GM21529 (cell line): ENCODE measurements at regions not wholly inside any gene's neighbourhood (a gene's known extent, or its start where the extent isn't known, plus 50 kb on each side); places are given as distances from the start of the nearest gene placed in this dataset.
"Not testable (repeated sequence)": the region's sequence is repeated elsewhere in the genome, so short reads cannot be mapped to it uniquely, and the experiment has no call there.

Source experiments
- ATAC-seq: cut with Tn5 transposase; IDR thresholded peaks from one replicate; pipeline ENCODE4 v1.9.1; 2021; ENCODE audit not compliant: unreplicated experiment

DNA sequence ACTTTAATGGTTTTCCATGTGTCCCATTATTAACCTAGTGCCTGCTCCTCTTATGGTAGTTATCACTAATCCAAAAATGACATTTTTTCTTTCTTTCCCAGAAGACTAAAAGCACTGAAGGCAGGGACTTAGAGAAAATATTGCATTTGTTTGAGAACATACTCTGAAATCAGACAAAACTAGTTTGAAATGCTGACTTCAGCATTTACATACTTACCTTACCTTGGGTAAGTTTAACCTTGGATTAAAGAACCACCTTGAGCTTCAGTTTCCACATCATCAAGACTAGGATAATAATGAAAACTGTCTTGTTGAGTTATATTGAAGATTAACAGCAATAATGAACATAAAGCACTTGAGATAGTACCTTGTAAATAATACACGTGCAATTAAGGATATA lies 413.0 kb downstream of the SOX2 start:
- no peak for ATAC-seq

DNA sequence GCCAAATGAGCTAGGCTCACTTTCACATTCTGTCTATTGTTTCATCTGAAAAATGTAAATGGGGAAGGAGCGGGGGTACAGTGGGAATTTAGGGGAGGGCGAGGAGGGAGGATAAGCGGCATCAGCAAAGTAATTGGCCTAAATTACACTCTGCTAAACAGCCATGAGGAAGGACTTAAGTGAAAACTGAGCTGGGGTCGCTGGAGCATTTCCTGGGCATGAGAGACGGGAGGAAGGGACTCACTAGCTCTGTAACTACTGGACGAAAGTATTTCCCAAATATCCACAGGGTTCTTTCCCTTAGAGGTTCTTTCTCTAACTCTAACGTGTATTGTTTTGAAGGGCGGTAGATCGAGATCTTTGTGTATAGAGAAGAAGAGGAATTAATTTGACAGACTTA lies 418.0 kb downstream of the SOX2 start:
- ATAC-seq, result no peak

DNA sequence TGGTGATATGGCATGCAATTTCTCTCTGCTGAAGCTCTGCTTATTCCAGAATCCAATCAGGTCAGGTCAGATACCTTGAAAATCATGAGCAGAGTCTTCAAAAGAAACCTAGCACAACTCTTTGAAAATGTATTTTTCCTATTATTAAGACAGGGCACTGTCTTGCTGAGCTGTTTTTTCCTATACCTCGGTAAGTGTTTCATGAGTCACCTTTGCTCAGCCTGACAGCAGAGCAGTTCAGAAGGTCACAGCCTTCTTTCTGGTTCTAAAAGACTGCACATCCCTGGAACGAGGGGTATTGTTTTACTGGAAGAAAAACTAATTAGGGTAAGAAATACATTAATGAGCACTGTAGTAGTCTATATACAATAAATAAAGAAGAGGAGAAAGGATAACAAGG lies 422.0 kb downstream of the SOX2 start:
- ATAC-seq, result no peak

DNA sequence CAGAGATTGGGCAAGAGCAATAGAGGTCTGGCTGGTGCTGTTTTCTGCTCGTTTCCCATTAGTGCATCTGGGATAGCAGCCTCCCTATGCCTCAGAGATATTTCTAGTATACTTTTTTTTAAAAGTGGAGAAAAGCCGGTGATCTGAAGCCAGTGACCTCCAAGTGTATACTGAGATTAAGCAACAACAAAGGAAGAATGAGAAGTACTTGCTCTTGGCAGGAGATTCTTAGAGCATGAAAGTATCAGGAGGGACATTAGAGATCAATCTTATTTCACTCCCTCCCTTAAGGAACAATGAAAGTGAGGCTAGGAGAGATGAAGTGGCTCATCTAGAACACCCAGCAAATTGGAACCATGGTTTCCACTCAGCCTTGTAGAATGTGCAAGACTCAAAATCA lies 423.3 kb downstream of the SOX2 start:
- ATAC-seq, result no peak

DNA sequence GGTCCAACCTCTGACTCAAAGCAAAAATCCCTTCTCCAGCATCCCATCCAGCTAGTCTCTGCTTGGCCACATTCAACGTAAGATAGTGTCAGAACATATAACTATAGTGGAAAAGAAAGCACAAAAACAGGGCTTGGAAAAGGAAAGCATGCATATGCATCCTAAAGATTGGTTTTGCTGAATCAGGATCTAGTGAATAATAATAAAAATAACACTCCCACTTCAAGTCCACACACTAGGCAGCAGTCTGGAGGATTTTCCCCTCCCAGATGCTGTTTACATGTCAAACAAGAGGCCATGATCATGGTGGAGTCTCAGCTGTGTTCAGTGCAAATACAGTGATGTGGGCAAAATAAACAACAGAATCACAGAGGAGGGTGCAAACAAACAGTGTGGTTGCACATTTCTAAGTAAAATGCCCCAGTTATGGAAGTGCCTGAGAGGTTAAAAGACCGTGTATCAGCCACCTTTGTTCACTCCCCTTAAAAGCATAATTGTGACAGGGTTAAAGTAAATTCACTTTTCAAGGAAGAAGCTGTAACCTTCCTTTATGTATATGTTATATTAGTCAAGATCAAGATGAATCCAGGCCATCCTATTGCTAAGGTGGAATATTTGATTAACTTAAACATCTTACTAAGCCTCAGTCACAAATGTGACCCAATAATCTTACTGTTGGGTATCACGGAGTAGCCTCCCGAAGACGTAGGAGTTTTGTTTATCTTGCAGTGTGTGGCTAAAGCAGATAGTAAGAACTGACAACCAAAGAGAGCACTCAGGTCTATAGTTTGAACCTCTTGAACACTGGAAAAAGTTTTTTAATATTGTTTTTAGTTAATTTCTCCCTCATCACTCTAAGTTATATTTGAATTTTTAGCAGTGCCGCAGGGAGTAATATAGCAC lies 424.5 kb downstream of the SOX2 start:
- ATAC-seq, result no peak

DNA sequence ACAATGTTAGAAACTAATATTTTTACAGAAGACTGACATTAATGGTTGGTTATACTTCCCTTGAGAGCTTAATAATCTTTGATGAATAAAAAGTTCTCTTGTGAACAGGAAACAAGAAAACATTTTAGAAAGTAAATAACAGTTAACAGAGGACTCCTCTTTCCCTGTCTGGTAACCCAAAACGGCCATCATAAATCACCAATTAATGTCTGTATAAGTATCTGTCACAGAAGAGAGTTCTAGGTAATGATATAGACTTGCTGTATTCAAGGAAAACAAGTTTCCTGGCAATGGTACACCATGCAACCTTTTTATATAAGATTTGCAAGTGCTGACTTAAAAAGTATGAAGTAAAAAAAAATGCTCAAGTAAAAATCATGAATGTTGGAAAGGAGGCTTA lies 426.7 kb downstream of the SOX2 start:
- ATAC-seq, result no peak

- no peak for ATAC-seq
These were observed 428.1 kb downstream of the SOX2 start for GRCh38 chr3:182139627-182140357.

GRCh38 chr3:182142928-182143327 lies 431.2 kb downstream of the SOX2 start:
- no peak for ATAC-seq

- ATAC-seq, result no peak
These were observed 432.2 kb downstream of the SOX2 start for GRCh38 chr3:182143903-182144302.

- ATAC-seq, result no peak
These were observed 436.6 kb downstream of the SOX2 start for GRCh38 chr3:182148360-182148759.

DNA sequence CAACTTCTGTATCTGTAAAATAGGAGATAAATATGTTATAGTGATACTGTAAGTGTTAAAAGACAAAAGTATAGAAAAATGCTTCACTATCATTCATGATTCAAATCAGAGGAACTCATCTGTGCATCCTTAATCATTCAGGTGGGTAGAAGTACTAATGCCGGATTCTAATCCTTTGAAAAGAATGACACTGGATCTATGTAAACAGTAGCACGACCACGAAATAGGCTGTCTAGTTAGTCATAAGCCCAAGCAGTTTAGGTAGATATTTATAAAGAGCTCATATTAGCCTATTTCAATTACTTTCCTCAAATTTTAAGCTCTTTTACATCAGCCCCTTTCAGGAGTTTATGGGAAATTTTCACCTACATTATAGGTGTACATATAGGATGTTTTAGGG lies 437.9 kb downstream of the SOX2 start:
- ATAC-seq, result no peak

GRCh38 chr3:182156326-182156725 lies 444.6 kb downstream of the SOX2 start:
- not testable (repeated sequence) for ATAC-seq

DNA sequence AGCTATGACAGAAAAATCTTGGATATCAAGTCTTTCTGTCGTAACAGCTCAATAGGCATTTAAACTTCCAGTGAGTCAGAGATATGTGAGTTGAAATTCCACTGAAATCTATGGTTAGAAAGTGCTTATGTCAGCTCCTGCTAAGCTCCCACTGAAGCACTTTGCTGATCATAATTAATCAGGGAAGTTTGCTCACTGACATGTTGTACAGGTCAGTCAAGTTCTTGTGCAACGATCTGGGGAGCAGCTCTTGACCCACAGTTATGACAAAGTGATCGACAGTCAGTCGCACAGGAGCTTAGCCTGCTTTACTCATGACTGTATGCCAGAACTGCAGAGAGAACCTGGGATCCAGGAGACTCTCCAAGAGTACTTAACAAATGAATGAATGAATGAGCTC lies 453.5 kb downstream of the SOX2 start:
- no peak for ATAC-seq

DNA sequence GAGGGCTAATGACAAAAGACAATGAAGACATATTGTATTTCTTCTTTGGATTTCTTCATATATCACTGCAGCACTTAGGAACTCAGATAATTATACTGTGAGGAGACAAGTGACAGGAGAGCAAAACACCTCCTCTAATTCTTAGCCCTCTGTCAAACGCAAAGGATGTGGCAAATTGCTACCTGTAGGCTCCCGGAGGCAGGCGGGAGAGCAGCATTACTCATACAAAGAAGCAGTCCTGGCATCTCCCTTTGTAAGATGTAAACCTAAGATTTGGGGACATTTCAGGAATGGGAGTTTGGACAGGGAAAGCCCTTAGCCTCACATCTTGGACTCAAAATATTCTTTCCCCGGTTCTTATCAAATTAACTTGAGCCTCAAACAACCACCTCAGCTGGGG lies 460.8 kb downstream of the SOX2 start:
- no peak for ATAC-seq

- ATAC-seq, result no peak
These were observed 466.9 kb downstream of the SOX2 start for GRCh38 chr3:182178488-182179200.

DNA sequence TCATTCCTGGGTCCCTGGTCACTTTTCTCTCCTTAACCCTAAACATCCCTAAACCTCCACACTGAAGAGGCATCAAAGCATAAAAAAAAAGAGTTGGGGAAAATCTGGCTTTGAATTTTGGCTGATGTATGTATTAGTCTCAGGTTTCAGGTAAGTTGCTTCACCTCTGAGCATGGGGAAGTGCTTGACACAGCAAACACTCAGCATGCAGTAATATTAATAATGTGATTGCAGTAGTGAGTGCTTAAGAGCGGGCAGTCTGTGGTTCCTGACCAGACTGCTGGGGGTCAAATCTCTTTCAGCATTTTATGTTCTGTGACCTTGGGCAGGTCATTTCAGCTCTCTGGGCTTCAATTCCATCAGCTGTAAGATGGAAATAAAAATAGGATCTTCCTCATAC lies 467.9 kb downstream of the SOX2 start:
- no peak for ATAC-seq

DNA sequence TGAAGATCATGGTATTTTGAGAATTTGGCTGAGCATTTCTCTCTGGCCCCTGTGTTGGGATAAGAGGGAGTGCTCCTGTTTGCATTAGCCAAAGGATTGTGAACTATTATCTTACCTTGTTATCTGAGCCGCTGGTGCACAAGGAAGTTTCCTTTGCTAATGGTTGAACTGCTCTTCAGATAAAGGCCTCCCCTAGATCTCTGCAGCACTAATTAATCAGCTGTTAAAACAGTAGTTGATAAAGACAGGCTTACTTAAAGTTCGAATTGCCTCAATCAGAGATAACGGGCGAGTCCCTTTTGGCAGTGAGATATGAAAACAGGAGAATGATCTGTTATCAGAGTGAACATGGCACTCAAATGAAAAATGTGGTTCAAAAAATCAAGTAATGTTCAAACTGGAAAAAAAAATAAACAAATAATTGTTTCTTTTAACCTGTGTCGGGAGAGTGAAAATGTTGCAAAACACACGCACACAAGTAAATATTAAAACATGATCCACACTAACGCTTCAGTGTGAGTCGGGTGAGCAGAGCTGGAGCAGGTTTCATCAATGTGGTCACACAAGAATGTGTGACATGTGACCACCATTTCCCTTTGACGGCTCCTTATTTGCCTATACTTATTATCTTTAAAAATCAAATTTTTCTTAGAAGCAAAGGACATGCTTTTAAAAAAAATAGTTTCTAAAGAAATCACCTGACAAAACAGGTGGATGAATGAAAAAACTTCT lies 469.1 kb downstream of the SOX2 start:
- no peak for ATAC-seq

GRCh38 chr3:182182531-182182968 lies 470.8 kb downstream of the SOX2 start:
- peak; percentile 63 for ATAC-seq

DNA sequence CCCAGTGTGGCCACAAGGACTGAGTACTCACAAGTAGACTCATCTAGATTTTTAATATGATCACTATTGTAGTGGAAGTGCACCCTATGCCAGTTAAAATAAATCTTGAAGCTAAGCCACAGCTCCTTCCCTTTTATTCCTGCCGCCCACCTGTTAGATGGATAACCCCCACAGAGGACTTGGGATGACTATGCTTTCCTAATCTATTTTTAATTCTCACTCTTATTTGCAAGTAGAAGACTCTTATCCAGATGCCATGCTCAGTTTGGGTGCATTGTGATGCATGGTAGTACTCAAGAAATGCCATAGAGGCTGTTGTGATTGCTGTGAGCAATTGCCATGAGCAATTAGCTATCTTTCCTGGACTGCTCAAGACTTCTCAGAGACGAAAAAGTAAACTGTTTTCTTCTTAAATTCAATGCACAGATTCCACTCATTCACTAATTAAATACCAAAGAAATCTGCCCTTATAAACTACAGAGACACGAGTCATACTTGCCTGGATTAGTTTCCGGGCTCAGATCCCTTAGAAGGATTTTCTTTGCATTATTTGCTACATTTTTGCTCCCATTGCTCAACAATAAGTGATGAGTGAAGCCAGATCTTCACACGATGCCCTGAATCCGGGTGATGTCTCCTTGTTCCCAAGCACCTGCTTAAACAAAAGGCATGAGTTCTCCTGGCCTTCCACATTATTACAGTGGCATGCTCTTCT lies 472.1 kb downstream of the SOX2 start:
- ATAC-seq, result no peak

GRCh38 chr3:182185313-182185712 lies 473.6 kb downstream of the SOX2 start:
- ATAC-seq, result no peak
